K562 (cell line): ENCODE measurements at regions not wholly inside any gene's neighbourhood (a gene's known extent, or its start where the extent isn't known, plus 50 kb on each side); places are given as distances from the start of the nearest gene placed in this dataset.

Experiments used
- ATAC-seq: fragments of 200-7000 bp; cut with Tn5 transposase; 3 replicates; pipeline ENCODE4 v1.9.1; 2020; ENCODE audit warnings: moderate library complexity
- BruUV-seq: library from RNA; stranded (reverse); fragments of 400-500 nt; replicated peaks from 2 replicates; lab custom pipeline; 2021; lab: Mats Ljungman, UMichigan
- CTCF ChIA-PET: fragments of 300-600 bp; formaldehyde crosslinking; extraction: SDS; loops from one replicate; lab custom pipeline; 2021; ENCODE audit warnings: low intra/inter-chr PET ratio; lab: Yijun Ruan, JAX
- POLR2A ChIA-PET: fragments of 300-600, 350-650 bp; sonication (Branson Sonifier 250); formaldehyde crosslinking; extraction: SDS; loops from one replicate; lab custom pipeline; 2021; ENCODE audit warnings: antibody characterized with exemption, inconsistent platforms; lab: Yijun Ruan, JAX
- DNase-seq, 4 experiments: peaks; one replicate each; pipeline versions ENCODE4 v3.0.0 to v3.0.0-alpha.2; 2011 to 2018; ENCODE audit warnings: low spot score in 3 of 4, mixed read lengths in 3 of 4; ENCODE audit errors: extremely low read depth in 1 of 4
- FAIRE-seq: peaks from 2 replicates; lab custom pipeline; 2011; peaks lifted over from hg19 to GRCh38; lab: Jason Lieb, UNC
- H2AFZ ChIP-seq: 2 replicates; pipeline ENCODE4 v1.6.0; 2011; ENCODE audit warnings: low read depth, low read length, control low read depth, inconsistent platforms
- H3K27ac ChIP-seq: fragments of 200-600 bp; 3 replicates; pipeline ENCODE4 v1.8.0; 2011; ENCODE audit warnings: low read depth, mild to moderate bottlenecking, control low read depth, inconsistent platforms, low read length, moderate library complexity, mixed read lengths; ENCODE audit errors: extremely low read depth
- H3K27me3 ChIP-seq, 2 experiments: fragments of 300-600 bp in 1 of 2; 2 replicates in 1 of 2; 3 replicates in 1 of 2; pipeline versions ENCODE4 v1.6.0 to v1.8.0; 2011; ENCODE audit warnings: inconsistent platforms in 2 of 2, low read length in 2 of 2, mild to moderate bottlenecking in 1 of 2, mixed read lengths in 1 of 2, moderate library complexity in 1 of 2; ENCODE audit not compliant: control insufficient read depth in 2 of 2, insufficient read depth in 2 of 2
- H3K36me3 ChIP-seq: fragments of 300-600 bp; 3 replicates; pipeline ENCODE4 v1.8.0; 2011; ENCODE audit warnings: mild to moderate bottlenecking, low read length, inconsistent platforms; ENCODE audit not compliant: control insufficient read depth, insufficient read depth
- H3K4me1 ChIP-seq, 2 experiments: fragments of 200-600 bp in 1 of 2; replicated peaks in 1 of 2; 2 replicates in 1 of 2; 3 replicates in 1 of 2; pipeline versions ENCODE4 v1.5.1 to v1.8.0; 2011; ENCODE audit warnings: inconsistent platforms in 2 of 2, low read length in 2 of 2, mild to moderate bottlenecking in 1 of 2, mixed read lengths in 1 of 2, moderate library complexity in 1 of 2; ENCODE audit not compliant: control insufficient read depth in 2 of 2, insufficient read depth in 2 of 2
- H3K4me2 ChIP-seq: 2 replicates; pipeline ENCODE4 v1.6.1; 2011; ENCODE audit warnings: low read length, control low read depth, inconsistent platforms, mixed read lengths; ENCODE audit not compliant: insufficient read depth
- H3K4me3 ChIP-seq: fragments of 200-600 bp; sonication (generic), shearing (Covaris generic); 2 replicates; pipeline ENCODE4 v1.5.1; 2016; ENCODE audit warnings: control low read depth, inconsistent platforms
- H3K79me2 ChIP-seq: fragments of 200-600 bp; 3 replicates; pipeline ENCODE4 v1.8.0; 2011; ENCODE audit warnings: low read length, inconsistent platforms; ENCODE audit not compliant: control insufficient read depth, insufficient read depth
- H3K9ac ChIP-seq, 2 experiments: 2 replicates each; pipeline versions ENCODE4 v1.6.0 to v1.6.1; 2011; ENCODE audit warnings: low read depth in 2 of 2, low read length in 2 of 2, control low read depth in 1 of 2, inconsistent platforms in 1 of 2, mild to moderate bottlenecking in 1 of 2, mixed read lengths in 1 of 2; ENCODE audit not compliant: insufficient read depth in 1 of 2
- H3K9me1 ChIP-seq: one replicate; pipeline ENCODE4 v1.6.0; 2011; ENCODE audit warnings: inconsistent platforms, mild to moderate bottlenecking, low read length, moderate library complexity; ENCODE audit not compliant: control insufficient read depth, insufficient read depth
- H3K9me3 ChIP-seq: replicated peaks from 2 replicates; pipeline ENCODE4 v1.5.1; 2011; ENCODE audit warnings: low read depth, low read length, inconsistent platforms; ENCODE audit not compliant: control insufficient read depth, insufficient read depth
- H4K20me1 ChIP-seq: replicated peaks from 2 replicates; pipeline ENCODE4 v1.6.1; 2011; ENCODE audit warnings: low read length, inconsistent platforms, mixed read lengths; ENCODE audit not compliant: control insufficient read depth, insufficient read depth
- ATF7 ChIP-seq: fragments of 450-650 bp; IDR thresholded peaks from 2 replicates; pipeline ENCODE4 v1.7.1; 2014; ENCODE audit warnings: mild to moderate bottlenecking, moderate library complexity
- DACH1 ChIP-seq: fragments of 450-650 bp; IDR thresholded peaks from 2 replicates; pipeline ENCODE4 v1.6.1; 2018; ENCODE audit not compliant: partially characterized antibody
- GTF2B ChIP-seq: IDR thresholded peaks from 2 replicates; pipeline ENCODE4 v1.6.1; 2011; ENCODE audit not compliant: insufficient read length; ENCODE audit errors: extremely low read depth
- HDAC2 ChIP-seq: fragments of 450-650 bp; IDR thresholded peaks from 2 replicates; pipeline ENCODE4 v1.6.1; 2016; ENCODE audit warnings: mild to moderate bottlenecking
- NFIC ChIP-seq: fragments of 450-650 bp; IDR thresholded peaks from 2 replicates; pipeline ENCODE4 v1.6.1; 2017; ENCODE audit warnings: mild to moderate bottlenecking, inconsistent platforms
- NFIX ChIP-seq: fragments of 250-450 bp; sonication (Bioruptor Pico); IDR thresholded peaks from 2 replicates; pipeline ENCODE4 v1.4.0; 2020; ENCODE audit warnings: low read depth, mild to moderate bottlenecking, moderate library complexity
- PHB ChIP-seq: fragments of 250-450 bp; sonication (Bioruptor Pico); IDR thresholded peaks from 2 replicates; pipeline ENCODE4 v1.5.0; 2021
- PURB ChIP-seq: sonication (generic); formaldehyde crosslinking; IDR thresholded peaks from 2 replicates; pipeline ENCODE4 v1.9.0; 2021; ENCODE audit warnings: low read depth, mild to moderate bottlenecking, missing genetic modification reagents
- REST ChIP-seq, 2 experiments: fragments of 450-650 bp; formaldehyde crosslinking in 1 of 2; IDR thresholded peaks; 2 replicates each; pipeline versions ENCODE4 v1.4.0 to v1.6.1; 2014 to 2020; ENCODE audit warnings: mild to moderate bottlenecking in 2 of 2, borderline replicate concordance in 1 of 2, low read depth in 1 of 2
- TAF1 ChIP-seq: IDR thresholded peaks from 2 replicates; pipeline ENCODE4 v1.6.1; 2011; ENCODE audit warnings: mild to moderate bottlenecking, low read length, moderate library complexity; ENCODE audit not compliant: insufficient read depth, control insufficient read depth, severe bottlenecking; ENCODE audit errors: extremely low read depth
- TARDBP ChIP-seq: fragments of 450-650 bp; IDR thresholded peaks from 2 replicates; pipeline ENCODE4 v1.6.1; 2016
- THAP7 ChIP-seq: fragments of 250-450 bp; sonication (Bioruptor Pico); IDR thresholded peaks from 2 replicates; pipeline ENCODE4 v1.5.0; 2021
- ZBTB7A ChIP-seq: IDR thresholded peaks from 2 replicates; pipeline ENCODE4 v1.6.1; 2011; ENCODE audit warnings: low read depth, mild to moderate bottlenecking, low read length, moderate library complexity, borderline replicate concordance; ENCODE audit not compliant: control insufficient read depth
- ZNF586 ChIP-seq: fragments of 450-650 bp; formaldehyde crosslinking; conservative IDR thresholded peaks from 2 replicates; pipeline ENCODE4 v1.4.0; 2020; ENCODE audit warnings: mild to moderate bottlenecking, moderate library complexity
- ZNF778 ChIP-seq: fragments of 450-650 bp; formaldehyde crosslinking; IDR thresholded peaks from 2 replicates; pipeline ENCODE4 v1.4.0; 2020; ENCODE audit warnings: mild to moderate bottlenecking, moderate library complexity
- WGBS: fragments of 100-300 bp; shearing (Covaris generic); methylation state at CpG from one replicate; pipeline ENCODE4 v1.1.6; 2016; ENCODE audit warnings: low coverage, mixed read lengths; ENCODE audit not compliant: insufficient coverage; ENCODE audit errors: missing lambda C conversion rate; 5-methylcytosine and 5-hydroxymethylcytosine counted together
- in situ Hi-C: fragments of 300-500 bp; cut with MboI; formaldehyde crosslinking; loops from 4 replicates; pipeline ENCODE4 v1.15.0; 2018; ENCODE audit warnings: inconsistent platforms, mixed read lengths
- intact Hi-C: fragments of 100-400 bp; cut with micrococcal nuclease; formaldehyde crosslinking; loops from 2 replicates; pipeline ENCODE4 v1.14.2; 2022

- H3K27me3 ChIP-seq = no peaks in the 10 kb centered on the region; a peak in 1 of 5 replicates
- DNase-seq (no peak), FAIRE-seq (no peak), ATAC-seq (no peak)
- H3K4me1 ChIP-seq = no peaks in the 10 kb centered on the region
- H3K9me1 ChIP-seq = no peaks in the 10 kb centered on the region
- no peak overlapping the region for H3K27ac ChIP-seq
- H3K9ac ChIP-seq = no peak overlapping the region
- no peak overlapping the region for H2AFZ ChIP-seq
- H3K4me3 ChIP-seq = no peak overlapping the region
- in situ Hi-C loops = no loop called here
- no TSS peak for BruUV-seq
- H3K79me2 ChIP-seq = no peaks in the 10 kb centered on the region
- intact Hi-C loops = no loop called here
- ChIA-PET CTCF (no interaction called here), POLR2A (interaction anchor here (0.7 to 0.8 kb wide), 2 partner anchors 11 to 745 kb away, joined by 3 to 4 read pairs; no protein-coding TSS in a partner anchor)
- 3% methylated on average over 6 of the region's 7 CpGs for whole genome bisulfite sequencing
- no peaks in the 10 kb centered on the region for H3K36me3 ChIP-seq
- H3K4me2 ChIP-seq = no peak overlapping the region
- no peaks in the 10 kb centered on the region for H3K9me3 ChIP-seq
- H4K20me1 ChIP-seq = no peaks in the 10 kb centered on the region
- TF ChIP-seq ZNF586 (CRISPR knock-in tag) (no peak), TAF1 (no peak), ZNF778 (CRISPR knock-in tag) (no peak), NFIC (no peak), HDAC2 (no peak), ATF7 (no peak), ZBTB7A (no peak), NFIX (CRISPR knock-in tag) (no peak), DACH1 (no peak), REST (IDR thresholded peaks at IDR 0.05; ENCODE audit: borderline replicate concordance) (no peak), REST (CRISPR knock-in tag; IDR thresholded peaks at IDR 0.05; ENCODE audit: low read depth) (no peak), TARDBP (no peak), PHB (CRISPR knock-in tag) (no peak), THAP7 (CRISPR knock-in tag) (no peak), PURB (CRISPR knock-in tag) (no peak), GTF2B (no peak)
Observed at GRCh38 chr10:94183666-94184264, 179.0 kb downstream of the NOC3L start.
